ENCODE measurements at regions not wholly inside any gene's neighbourhood (a gene's known extent, or its start where the extent isn't known, plus 50 kb on each side); places are given as distances from the start of the nearest gene placed in this dataset.
"Not testable (repeated sequence)": the region's sequence is repeated elsewhere in the genome, so short reads cannot be mapped to it uniquely, and the experiment has no call there.

- TF ChIP-seq POLR2AphosphoS5 (IDR thresholded peaks at IDR 0.05; ENCODE audit: borderline replicate concordance, low read depth, low read length) (no peak), FOXP2 (optimal IDR thresholded peaks at IDR 0.05; ENCODE audit: control extremely low read depth, extremely low read length, insufficient read depth) (no peak), EZH2 (IDR thresholded peaks at IDR 0.05) (no peak)
- Histone ChIP-seq H3K27ac (no peak overlapping the region), H3K9ac (ENCODE audit: insufficient read length) (no peak overlapping the region), H3K4me3 (no peak overlapping the region), H3K36me3 (ENCODE audit: insufficient read depth, low read length) (no peaks in the 10 kb centered on the region), H3K9me3 (ENCODE audit: low read depth, low read length) (no peaks in the 10 kb centered on the region)
- DNase-seq (ENCODE audit: low read depth, low spot score) = no peak
Observed at GRCh38 chr6:84635081-84635761, 129.2 kb downstream of the TBX18 start.

GRCh38 chr6:84633771-84634170 is 130.6 kb downstream of the TBX18 start:
- no peak for DNase-seq (ENCODE audit: low read depth, low spot score)
- Histone ChIP-seq H3K9ac (ENCODE audit: insufficient read length) (no peak overlapping the region), H3K4me3 (no peak overlapping the region), H3K36me3 (ENCODE audit: insufficient read depth, low read length) (no peaks in the 10 kb centered on the region), H3K9me3 (ENCODE audit: low read depth, low read length) (no peaks in the 10 kb centered on the region), H3K27ac (no peak overlapping the region)
- TF ChIP-seq POLR2AphosphoS5 (IDR thresholded peaks at IDR 0.05; ENCODE audit: borderline replicate concordance, low read depth, low read length) = no peak
- no peak for TF ChIP-seq FOXP2 (optimal IDR thresholded peaks at IDR 0.05; ENCODE audit: control extremely low read depth, extremely low read length, insufficient read depth)
- TF ChIP-seq EZH2 (IDR thresholded peaks at IDR 0.05) = no peak

DNA sequence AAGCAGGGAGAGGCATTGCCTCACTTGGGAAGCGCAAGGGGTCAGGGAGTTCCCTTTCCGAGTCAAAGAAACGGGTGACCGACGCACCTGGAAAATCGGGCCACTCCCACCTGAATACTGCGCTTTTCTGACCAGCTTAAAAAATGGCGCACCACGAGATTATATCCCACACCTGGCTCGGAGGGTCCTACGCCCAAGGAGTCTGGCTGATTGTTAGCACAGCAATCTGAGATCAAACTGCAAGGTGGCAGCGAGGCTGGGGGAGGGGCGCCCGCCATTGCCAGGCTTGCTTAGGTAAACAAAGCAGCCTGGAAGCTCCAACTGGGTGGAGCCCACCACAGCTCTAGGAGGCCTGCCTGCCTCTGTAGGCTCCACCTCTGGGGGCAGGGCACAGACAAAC is 137.9 kb downstream of the TBX18 start:
- DNase-seq (ENCODE audit: low read depth, low spot score) = not testable (repeated sequence)

DNA sequence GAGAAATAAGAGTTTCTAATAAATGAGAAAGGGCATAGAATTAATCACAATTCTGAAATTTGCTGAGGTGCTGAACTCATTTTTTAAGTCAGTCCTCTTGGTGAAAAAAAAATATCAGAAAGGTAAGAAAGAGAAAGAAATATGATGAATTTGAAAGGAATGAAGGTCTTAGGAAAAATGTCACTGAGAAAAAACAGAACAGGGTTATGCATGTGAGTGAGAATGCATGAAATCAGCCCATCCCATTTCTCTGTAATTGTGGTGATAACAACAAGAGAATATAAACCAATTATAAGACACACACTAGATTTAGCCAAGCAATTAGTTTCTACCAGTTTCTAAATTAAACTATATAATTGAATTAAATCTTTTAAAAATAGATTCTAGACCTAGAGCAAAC is 138.9 kb downstream of the TBX18 start:
- Histone ChIP-seq H3K9ac (ENCODE audit: insufficient read length) (no peak overlapping the region), H3K27ac (no peak overlapping the region), H3K9me3 (ENCODE audit: low read depth, low read length) (0 out of 2 replicates have a peak, but pooled peaks cover 2% of the 10 kb centered on the region), H3K36me3 (ENCODE audit: insufficient read depth, low read length) (no peaks in the 10 kb centered on the region), H3K4me3 (no peak overlapping the region)
- DNase-seq (ENCODE audit: low read depth, low spot score) = no peak
- no peak for TF ChIP-seq POLR2AphosphoS5 (IDR thresholded peaks at IDR 0.05; ENCODE audit: borderline replicate concordance, low read depth, low read length)
- TF ChIP-seq EZH2 (IDR thresholded peaks at IDR 0.05) = no peak
- no peak for TF ChIP-seq FOXP2 (optimal IDR thresholded peaks at IDR 0.05; ENCODE audit: control extremely low read depth, extremely low read length, insufficient read depth)

More for the DNA sequence above, 137.9 kb downstream of the TBX18 start:
- H3K36me3 ChIP-seq (ENCODE audit: insufficient read depth, low read length); H3K9me3 ChIP-seq (ENCODE audit: low read depth, low read length); H3K27ac ChIP-seq; H3K4me3 ChIP-seq; H3K9ac ChIP-seq (ENCODE audit: insufficient read length): not testable (repeated sequence)

DNA sequence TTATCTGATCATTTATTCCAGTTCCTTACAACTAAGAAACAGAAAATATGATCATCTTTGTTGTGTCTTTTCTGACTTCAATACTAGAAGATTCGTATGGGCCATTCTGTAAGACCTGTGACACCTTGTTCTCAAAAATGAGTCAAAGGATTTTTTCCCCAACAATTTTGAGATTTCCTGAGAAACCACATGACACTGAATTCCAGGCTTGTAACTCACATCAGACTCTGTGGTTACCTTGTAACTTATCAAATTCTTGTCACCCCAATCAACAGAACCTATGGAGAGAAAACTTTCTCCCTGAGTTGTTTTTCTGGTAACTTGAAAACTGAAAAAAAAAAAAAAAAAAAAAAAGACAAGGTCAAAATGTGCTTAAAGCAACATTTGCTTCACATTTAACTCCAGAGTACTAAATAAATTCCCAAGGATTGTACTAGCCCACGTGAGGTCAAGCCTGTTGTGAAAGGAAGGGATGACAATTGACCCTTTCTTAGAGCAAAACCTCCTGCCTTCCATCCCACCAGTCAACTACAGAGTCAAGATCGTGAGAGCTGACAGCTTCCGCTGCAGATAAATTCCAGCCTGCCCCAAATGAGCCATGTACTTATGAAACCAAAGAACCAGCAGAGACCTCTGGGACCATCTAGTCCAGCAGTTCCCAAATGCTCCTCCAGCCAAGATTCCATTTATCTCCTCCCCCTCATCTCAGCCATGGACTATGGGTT is 140.3 kb downstream of the TBX18 start:
- TF ChIP-seq EZH2 (IDR thresholded peaks at IDR 0.05) (no peak), POLR2AphosphoS5 (IDR thresholded peaks at IDR 0.05; ENCODE audit: borderline replicate concordance, low read depth, low read length) (no peak), FOXP2 (optimal IDR thresholded peaks at IDR 0.05; ENCODE audit: control extremely low read depth, extremely low read length, insufficient read depth) (no peak)
- no peak overlapping the region for H3K4me3 ChIP-seq
- no peak overlapping the region for H3K9ac ChIP-seq (ENCODE audit: insufficient read length)
- DNase-seq (ENCODE audit: low read depth, low spot score) = no peak
- H3K36me3 ChIP-seq (ENCODE audit: insufficient read depth, low read length) = no peaks in the 10 kb centered on the region
- 0 out of 2 replicates have a peak, but pooled peaks cover 2% of the 10 kb centered on the region for H3K9me3 ChIP-seq (ENCODE audit: low read depth, low read length)
- H3K27ac ChIP-seq = no peak overlapping the region

- H3K27ac ChIP-seq = no peak overlapping the region
- DNase-seq (ENCODE audit: low read depth, low spot score) = no peak
- 0 out of 2 replicates have a peak, but pooled peaks cover 2% of the 10 kb centered on the region for H3K9me3 ChIP-seq (ENCODE audit: low read depth, low read length)
- no peak overlapping the region for H3K4me3 ChIP-seq
- TF ChIP-seq EZH2 (IDR thresholded peaks at IDR 0.05) = no peak
- no peaks in the 10 kb centered on the region for H3K36me3 ChIP-seq (ENCODE audit: insufficient read depth, low read length)
- no peak overlapping the region for H3K9ac ChIP-seq (ENCODE audit: insufficient read length)
Observed at GRCh38 chr6:84618836-84619235, 145.6 kb downstream of the TBX18 start.

DNA sequence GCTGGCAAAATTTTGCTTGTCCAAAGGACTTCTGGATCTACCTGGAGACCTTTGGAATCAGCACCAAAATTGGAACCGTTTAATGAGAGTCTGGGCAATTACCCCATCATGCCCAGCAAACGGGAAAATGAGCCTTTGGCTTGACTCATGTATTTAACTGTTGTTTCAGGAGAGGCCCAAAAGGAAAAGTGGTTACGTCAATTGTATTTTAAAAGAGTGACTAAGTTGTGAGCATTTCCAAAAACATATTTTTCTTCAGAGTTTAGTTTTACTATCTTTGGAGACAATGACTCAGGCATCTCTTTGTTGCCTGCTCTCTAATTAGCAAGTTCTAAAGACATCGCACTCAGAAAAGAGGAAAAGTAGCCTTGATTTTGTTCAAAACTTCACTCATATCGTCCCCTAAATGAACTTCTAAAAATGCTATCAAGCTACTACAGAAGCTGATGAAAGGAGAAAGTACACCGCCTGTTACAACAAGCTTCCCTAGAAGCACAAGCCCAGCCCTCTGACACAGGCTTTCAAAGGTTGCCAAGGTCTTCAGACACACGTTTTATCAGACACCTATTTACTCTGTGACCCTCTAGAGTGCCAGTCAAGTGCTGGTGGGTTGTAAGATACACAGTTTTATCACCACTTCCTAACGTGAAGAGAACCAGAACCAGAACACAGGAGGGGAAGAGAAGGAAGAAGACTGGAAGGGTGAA is 146.2 kb downstream of the TBX18 start:
- no peaks in the 10 kb centered on the region for H3K36me3 ChIP-seq (ENCODE audit: insufficient read depth, low read length)
- no peak overlapping the region for H3K9ac ChIP-seq (ENCODE audit: insufficient read length)
- no peak overlapping the region for H3K27ac ChIP-seq
- DNase-seq (ENCODE audit: low read depth, low spot score) = no peak
- 0 out of 2 replicates have a peak, but pooled peaks cover 2% of the 10 kb centered on the region for H3K9me3 ChIP-seq (ENCODE audit: low read depth, low read length)
- H3K4me3 ChIP-seq = no peak overlapping the region
- TF ChIP-seq POLR2AphosphoS5 (IDR thresholded peaks at IDR 0.05; ENCODE audit: borderline replicate concordance, low read depth, low read length) (no peak), FOXP2 (optimal IDR thresholded peaks at IDR 0.05; ENCODE audit: control extremely low read depth, extremely low read length, insufficient read depth) (no peak), EZH2 (IDR thresholded peaks at IDR 0.05) (no peak)

DNA sequence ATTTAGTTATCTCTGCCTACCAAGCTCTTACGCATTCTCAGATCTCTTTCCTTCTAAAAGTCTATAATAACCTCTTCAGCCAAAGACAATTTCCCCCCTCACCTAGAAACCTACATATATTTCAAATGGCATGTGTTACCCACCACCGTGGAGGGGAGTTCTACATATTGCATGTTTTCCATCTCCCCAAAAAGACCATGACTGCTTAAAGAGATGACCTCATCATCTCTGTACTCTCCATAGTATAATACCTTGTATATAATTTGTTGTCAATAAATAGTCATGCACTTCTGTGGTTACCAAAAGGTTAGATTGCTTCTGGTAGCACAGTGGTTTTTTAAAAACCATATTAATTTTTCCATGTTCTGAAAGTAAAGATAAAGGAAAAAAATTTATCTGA is 148.4 kb downstream of the TBX18 start:
- Histone ChIP-seq H3K4me3 (no peak overlapping the region), H3K27ac (no peak overlapping the region), H3K36me3 (ENCODE audit: insufficient read depth, low read length) (no peaks in the 10 kb centered on the region), H3K9ac (ENCODE audit: insufficient read length) (no peak overlapping the region), H3K9me3 (ENCODE audit: low read depth, low read length) (no peaks in the 10 kb centered on the region)
- TF ChIP-seq EZH2 (IDR thresholded peaks at IDR 0.05) = no peak
- DNase-seq (ENCODE audit: low read depth, low spot score) = no peak

Measured in SK-N-MC (cell line).